ENCODE measurements at regions not wholly inside any gene's neighbourhood (a gene's known extent, or its start where the extent isn't known, plus 50 kb on each side); places are given as distances from the start of the nearest gene placed in this dataset.
"Not testable (repeated sequence)": the region's sequence is repeated elsewhere in the genome, so short reads cannot be mapped to it uniquely, and the experiment has no call there.

- DNase-seq (ENCODE audit: insufficient read length, low spot score) (no peak), FAIRE-seq (no peak)
- no peak for TF ChIP-seq POLR2A (IDR thresholded peaks at IDR 0.05; ENCODE audit: low read depth, low read length)
Measured at GRCh38 chrX:42832764-42833549, 55.0 kb upstream of the PPP1R2C start.

DNA sequence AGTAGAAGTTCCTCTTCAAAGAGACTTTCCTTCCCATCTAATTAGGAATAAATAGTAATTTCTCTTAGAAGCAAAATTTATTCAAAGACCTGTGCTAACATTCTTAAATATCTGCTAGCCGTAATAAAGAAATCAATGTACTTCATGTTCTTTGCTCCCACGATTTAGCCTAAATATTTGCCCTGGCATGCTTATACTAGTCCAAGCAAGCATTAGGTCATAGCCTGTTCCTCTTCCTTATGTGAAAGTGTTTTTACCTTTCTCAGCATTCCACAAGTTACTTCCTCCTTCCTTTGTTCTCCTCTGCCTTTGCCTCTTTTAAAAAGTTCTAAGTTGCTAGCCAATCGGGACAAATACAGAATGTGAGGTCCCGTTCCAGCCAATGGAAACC, 55.6 kb upstream of the PPP1R2C start:
- not testable (repeated sequence) for DNase-seq (ENCODE audit: insufficient read length, low spot score); FAIRE-seq

DNA sequence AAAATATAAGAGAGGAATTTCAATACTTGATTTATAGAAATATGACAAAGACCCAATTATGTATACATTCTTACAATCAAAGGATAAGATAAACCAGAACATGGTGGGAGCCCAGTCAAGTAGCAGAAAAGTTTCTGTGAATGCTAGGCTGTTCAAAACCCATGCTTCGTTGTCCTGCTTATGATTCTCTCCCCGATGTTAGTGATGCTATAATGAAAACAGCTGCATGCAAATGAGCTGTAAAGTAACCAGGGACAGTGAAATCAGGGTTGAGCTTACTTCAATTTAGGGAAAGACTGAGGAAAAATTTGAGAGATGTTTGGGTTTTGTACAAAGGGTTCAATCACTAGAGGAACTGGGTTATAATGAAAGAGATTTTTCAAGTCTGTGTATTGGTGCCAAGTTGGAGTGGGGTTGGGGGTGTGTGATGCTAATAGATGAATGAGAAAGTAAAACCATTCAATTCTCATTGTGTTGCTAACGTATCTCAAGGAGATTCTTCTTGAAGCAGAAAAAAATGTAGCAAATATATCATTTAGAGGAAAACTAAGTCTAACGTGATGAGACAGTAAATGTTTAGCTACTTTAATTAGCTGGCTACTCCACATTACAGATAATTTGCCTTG, 59.3 kb upstream of the PPP1R2C start:
- TF ChIP-seq POLR2A (IDR thresholded peaks at IDR 0.05; ENCODE audit: low read depth, low read length): no peak
- DNase-seq (ENCODE audit: insufficient read length, low spot score): no peak
- FAIRE-seq: no peak

DNA sequence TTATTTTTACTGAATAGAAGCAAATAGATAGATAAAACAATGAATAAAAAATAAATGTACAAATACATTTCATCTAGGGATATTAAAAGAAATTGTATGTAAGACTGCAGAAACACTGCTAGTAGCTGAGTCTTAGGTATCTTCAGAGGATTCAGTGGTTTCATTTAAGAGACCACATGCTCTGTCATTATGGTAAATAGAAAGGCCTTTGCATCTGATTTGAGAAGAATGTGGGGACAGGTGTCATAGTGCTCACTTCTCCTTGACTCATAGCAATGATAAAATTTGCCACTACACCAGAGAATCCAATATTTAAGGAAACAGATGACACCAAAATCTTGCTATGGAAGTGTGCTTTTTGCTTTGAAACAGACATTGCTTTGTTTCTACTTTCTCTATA, 59.8 kb upstream of the PPP1R2C start:
- DNase-seq (ENCODE audit: insufficient read length, low spot score) (no peak), FAIRE-seq (no peak)
- no peak for TF ChIP-seq POLR2A (IDR thresholded peaks at IDR 0.05; ENCODE audit: low read depth, low read length)

GRCh38 chrX:42839632-42840031, 61.7 kb upstream of the PPP1R2C start:
- TF ChIP-seq POLR2A (IDR thresholded peaks at IDR 0.05; ENCODE audit: low read depth, low read length): no peak
- DNase-seq (ENCODE audit: insufficient read length, low spot score): no peak
- no peak for FAIRE-seq

GRCh38 chrX:42846741-42847140, 68.8 kb upstream of the PPP1R2C start:
- TF ChIP-seq POLR2A (IDR thresholded peaks at IDR 0.05; ENCODE audit: low read depth, low read length): no peak
- FAIRE-seq: no peak
- DNase-seq (ENCODE audit: insufficient read length, low spot score): no peak

DNA sequence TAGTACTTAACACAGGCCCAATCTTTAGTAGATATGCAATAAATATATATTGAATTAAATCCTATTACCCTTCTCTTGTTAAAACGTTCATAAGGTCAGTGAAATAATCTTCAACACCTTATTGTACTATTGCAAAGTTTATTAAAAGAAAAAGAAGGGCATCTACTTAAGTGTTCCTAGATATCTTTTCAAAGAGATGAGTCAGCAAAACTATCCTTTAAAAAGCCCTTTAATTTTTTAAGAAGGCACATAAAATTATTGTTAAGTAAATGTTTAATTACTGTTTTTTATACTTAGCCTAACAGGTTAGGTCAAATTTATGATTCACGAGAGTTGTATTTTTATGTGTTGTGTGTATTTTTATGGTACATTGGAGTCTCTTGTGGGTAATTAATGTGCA, 77.3 kb upstream of the PPP1R2C start:
- TF ChIP-seq POLR2A (IDR thresholded peaks at IDR 0.05; ENCODE audit: low read depth, low read length): no peak
- DNase-seq (ENCODE audit: insufficient read length, low spot score): no peak
- FAIRE-seq: no peak

- FAIRE-seq (no peak), DNase-seq (ENCODE audit: insufficient read length, low spot score) (no peak)
- TF ChIP-seq POLR2A (IDR thresholded peaks at IDR 0.05; ENCODE audit: low read depth, low read length): no peak
Measured at GRCh38 chrX:42857766-42858165, 79.8 kb upstream of the PPP1R2C start.

DNA sequence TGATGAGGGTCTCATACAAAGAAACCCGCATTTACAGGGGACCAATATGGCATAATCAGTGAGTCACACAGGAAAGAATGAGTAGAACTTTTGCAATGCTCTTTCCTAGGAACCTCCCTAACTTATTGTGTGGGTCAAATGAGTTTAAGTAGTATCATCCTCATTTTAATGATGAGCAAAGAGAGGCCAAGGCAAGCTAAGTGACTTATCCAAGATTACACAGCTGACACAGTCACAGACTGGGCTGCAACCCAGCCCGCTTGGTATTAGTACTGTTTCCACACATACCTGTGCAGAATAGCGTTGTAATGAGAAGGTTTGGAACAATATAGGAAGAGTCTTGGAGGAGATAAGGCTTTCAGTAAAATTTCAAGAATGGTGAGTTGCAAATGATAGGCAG, 91.0 kb upstream of the PPP1R2C start:
- no peak for DNase-seq (ENCODE audit: insufficient read length, low spot score)
- no peak for TF ChIP-seq POLR2A (IDR thresholded peaks at IDR 0.05; ENCODE audit: low read depth, low read length)
- no peak for FAIRE-seq

DNA sequence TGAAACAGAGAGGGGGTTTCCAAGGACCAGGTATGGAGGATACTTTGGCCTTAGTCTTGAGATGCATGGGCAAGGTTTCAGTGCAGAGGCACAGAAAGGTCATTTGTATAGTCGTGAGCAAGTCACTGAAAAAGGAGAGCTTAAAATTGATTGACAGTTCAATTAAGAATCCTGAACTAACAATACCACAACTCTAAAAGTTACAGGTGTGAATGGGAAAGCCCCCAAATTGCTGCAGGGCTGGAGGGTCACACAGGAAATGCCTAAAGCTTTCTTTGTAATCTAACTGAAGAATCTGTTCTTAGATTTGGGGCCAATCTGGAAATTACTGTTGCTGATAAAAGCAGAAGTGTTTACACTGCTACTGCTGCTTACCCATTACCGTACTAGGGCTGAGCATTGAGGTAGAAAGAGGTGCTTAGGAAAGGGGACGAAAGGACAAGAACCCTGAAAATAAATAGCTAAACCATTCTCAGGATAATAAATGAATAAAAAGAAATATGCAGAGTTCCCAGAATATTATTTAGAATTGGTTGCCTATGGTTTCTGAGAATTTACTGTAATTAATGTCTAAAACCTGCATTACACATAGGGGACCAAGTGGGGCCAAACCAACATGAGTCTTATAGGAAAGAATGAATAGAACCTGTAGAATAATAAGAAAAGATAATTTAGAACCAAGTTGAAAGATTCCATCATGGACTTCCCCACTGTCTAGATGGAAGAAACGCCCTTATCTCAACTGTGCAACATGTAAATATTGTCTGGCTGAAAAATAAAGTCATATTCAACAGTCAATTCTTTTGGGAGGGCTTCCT, 91.9 kb upstream of the PPP1R2C start:
- DNase-seq (ENCODE audit: insufficient read length, low spot score): no peak

GRCh38 chrX:42886519-42886918, 108.6 kb upstream of the PPP1R2C start:
- DNase-seq (ENCODE audit: insufficient read length, low spot score) (no peak), FAIRE-seq (no peak)
- no peak for TF ChIP-seq POLR2A (IDR thresholded peaks at IDR 0.05; ENCODE audit: low read depth, low read length)

More for the DNA sequence above, 91.9 kb upstream of the PPP1R2C start:
- no peak for FAIRE-seq
- no peak for TF ChIP-seq POLR2A (IDR thresholded peaks at IDR 0.05; ENCODE audit: low read depth, low read length)

GRCh38 chrX:42900947-42901346, 123.0 kb upstream of the PPP1R2C start:
- TF ChIP-seq POLR2A (IDR thresholded peaks at IDR 0.05; ENCODE audit: low read depth, low read length): no peak
- FAIRE-seq (no peak), DNase-seq (ENCODE audit: insufficient read length, low spot score) (no peak)

GRCh38 chrX:42902513-42902912, 124.5 kb upstream of the PPP1R2C start:
- FAIRE-seq (no peak), DNase-seq (ENCODE audit: insufficient read length, low spot score) (no peak)
- TF ChIP-seq POLR2A (IDR thresholded peaks at IDR 0.05; ENCODE audit: low read depth, low read length): no peak

DNA sequence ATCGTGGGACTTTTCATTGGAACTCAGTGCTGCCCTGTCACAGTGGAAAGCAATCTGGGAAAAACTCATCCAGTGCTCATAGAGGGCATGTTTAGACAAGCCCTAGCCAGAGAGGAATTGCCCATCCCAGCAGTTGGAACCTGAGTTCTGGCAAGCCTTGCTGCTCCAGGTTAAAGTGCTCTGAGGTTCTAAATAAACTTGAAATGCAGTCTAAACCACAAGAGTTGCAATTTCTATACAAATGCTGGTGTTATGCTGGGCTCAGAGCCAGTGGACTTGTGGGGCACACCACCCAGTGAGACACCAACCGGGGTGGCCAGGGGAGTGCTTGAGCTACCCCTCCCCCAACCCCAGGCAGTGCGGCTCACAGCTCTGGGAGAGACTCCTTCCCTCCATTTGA, 142.8 kb upstream of the PPP1R2C start:
- DNase-seq (ENCODE audit: insufficient read length, low spot score) (no peak), FAIRE-seq (no peak)
- no peak for TF ChIP-seq POLR2A (IDR thresholded peaks at IDR 0.05; ENCODE audit: low read depth, low read length)

Data from H54 (cell line).